GM18861 (cell line): ENCODE measurements at regions not wholly inside any gene's neighbourhood (a gene's known extent, or its start where the extent isn't known, plus 50 kb on each side); places are given as distances from the start of the nearest gene placed in this dataset.
"Not testable (repeated sequence)": the region's sequence is repeated elsewhere in the genome, so short reads cannot be mapped to it uniquely, and the experiment has no call there.

ENCODE experiments used
- ATAC-seq: cut with Tn5 transposase; IDR thresholded peaks from one replicate; pipeline ENCODE4 v1.9.1; 2021; ENCODE audit not compliant: unreplicated experiment

GRCh38 chr6:68575765-68576439 is 59.2 kb upstream of the ADGRB3 start:
- no peak for ATAC-seq

GRCh38 chr6:68572975-68573374 is 62.1 kb upstream of the ADGRB3 start:
- no peak for ATAC-seq

GRCh38 chr6:68572525-68572924 is 62.6 kb upstream of the ADGRB3 start:
- ATAC-seq, result peak; percentile 97

DNA sequence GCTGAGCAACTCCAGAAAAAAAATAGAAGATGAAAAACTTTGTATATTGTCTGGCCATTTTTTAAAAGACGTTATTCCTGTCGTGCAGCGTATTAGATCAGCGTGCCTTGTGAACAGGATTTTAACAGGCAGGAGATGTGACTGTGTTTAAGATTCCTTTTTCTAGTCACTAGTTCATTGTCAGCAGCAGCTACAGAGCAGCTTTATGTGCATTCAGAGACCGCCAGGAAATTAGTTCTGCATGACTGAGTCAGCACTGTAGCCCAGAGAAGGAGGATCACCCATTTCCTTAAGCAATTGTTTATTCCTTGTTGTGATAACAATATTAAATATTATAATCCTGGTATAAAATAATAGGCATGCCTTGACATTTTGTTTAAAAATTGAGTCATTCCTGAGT is 75.4 kb upstream of the ADGRB3 start:
- ATAC-seq, result no peak

- ATAC-seq, result no peak
These were observed 76.0 kb upstream of the ADGRB3 start for GRCh38 chr6:68559070-68559469.

DNA sequence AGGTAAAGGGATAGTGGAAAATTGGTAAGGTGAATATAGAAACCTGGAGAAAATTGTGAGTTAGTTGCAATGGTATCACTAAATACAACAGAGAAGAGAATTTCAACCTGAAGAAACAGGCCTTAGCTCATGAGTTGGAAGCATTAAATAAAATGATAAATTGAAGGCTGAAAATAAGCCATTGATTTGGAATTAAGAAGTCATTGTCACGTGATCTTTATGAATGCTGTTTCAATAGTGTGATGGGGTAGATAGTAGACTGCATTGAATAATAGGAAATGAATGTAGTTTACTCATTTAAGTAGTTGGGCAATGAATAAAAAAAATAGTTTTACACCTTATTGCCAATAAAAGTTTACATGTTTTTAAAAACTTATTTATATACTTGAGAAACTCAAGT is 88.5 kb upstream of the ADGRB3 start:
- no peak for ATAC-seq

DNA sequence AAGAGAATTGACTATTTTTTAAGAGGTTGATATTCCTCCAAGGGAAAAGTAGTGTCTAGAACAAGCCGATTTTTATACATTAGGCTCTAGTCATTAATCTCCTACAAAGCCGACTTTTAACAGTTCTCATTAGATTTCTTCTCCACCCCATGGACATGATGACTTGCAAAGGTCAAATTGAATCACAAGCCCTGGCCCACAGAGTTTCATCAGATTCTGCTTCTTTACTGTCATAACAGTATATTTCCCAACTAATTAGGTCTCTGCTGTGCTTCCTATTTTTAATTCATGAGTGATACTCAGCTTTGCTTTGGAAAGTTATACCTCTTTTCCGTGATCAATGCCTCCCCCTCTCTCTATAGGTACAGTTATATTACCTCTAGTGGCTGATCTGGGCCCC is 90.6 kb upstream of the ADGRB3 start:
- ATAC-seq, result no peak

DNA sequence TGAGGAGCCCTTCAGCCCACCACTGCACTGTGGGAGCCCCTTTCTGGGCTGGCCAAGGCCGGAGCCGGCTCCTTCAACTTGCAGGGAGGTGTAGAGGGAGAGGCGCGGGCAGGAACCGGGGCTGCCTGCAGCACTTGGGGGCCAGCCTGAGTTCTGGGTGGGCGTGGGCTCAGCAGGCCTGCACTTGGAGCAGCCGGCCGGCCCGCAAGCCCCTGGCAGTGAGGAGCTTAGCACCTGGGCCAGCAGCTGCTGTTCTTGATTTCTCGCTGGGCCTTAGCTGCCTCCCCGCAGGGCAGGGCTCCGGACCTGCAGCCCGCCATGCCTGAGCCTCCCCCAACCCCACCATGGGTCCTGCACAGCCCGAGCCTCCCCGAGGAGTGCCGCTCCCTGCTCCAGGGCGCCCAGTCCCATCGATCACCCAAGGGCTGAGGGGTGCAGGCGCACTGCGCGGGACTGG is 101.7 kb upstream of the ADGRB3 start:
- no peak for ATAC-seq

DNA sequence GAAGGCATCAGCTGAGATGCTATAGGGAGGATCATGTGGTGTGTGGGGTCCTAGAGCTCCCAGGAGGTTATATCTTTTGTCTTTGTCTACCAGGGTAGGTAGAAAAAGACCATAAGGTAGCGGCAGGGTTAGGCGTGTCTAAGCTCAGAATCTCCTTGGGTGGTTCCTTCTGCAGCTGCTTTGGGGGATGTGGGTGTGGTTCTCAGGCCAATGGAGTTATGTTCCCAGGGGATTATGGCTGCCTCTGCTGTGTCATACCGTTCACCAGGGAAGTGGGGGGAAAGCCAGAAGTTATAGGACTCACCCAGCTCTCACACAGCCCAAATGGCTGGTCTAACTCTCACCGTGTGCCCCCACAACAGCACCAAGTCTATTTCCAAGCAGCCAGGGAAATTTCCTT is 107.4 kb upstream of the ADGRB3 start:
- no peak for ATAC-seq

DNA sequence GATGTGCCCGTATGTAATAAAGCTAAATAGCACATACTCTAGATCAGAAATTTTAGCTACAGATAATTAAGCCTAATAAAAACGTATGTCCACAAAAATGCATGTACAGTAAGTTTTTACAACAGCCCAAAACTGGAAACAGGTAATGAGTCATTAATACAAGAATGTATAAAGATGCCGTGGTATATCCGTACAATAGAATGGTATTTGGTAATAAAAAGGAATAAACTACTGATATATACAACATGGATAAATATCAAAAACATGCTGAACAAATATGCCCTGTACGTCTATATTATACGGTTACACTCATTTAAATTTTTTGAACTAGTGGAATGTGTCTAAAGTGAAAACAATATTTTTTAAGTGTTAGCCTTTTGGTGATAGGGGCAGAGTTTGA is 128.2 kb upstream of the ADGRB3 start:
- ATAC-seq, result no peak

DNA sequence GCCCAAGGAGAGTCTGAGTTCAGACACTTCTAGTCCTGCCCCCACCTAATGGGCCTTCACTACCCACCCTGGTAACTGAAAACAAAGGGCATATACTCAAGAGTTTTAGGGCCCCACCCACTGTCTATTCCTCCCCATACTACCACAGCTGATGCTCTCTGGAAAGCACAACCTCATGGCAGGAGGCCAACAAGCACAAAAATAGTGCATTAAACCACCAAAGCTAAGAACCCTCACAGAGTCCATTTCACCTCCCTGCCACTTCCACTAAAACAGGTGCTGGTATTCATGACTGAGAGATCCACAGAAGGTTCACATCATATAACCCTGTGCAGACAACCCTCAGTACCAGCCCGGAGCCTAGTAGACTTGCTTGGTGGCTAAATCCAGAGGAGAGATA is 132.1 kb upstream of the ADGRB3 start:
- ATAC-seq, result no peak

DNA sequence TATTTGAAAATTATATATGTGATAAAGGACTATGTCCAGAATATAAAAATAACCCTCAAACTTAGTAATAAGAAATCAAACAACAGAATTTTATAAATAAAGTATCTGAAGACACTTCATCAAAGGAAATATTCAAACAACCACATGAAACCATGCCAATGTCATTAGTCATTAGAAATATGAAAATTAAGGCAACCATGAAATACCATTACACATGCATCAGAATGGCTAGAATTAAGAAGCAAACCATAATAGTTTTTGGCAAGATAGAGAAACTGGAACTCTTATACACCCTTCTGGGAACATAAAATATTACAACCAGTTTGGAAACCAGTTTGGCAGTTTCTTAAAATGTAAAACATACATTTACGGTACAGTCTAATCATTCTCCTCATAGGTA is 137.2 kb upstream of the ADGRB3 start:
- no peak for ATAC-seq

GRCh38 chr6:68494880-68495279 is 140.2 kb upstream of the ADGRB3 start:
- not testable (repeated sequence) for ATAC-seq

DNA sequence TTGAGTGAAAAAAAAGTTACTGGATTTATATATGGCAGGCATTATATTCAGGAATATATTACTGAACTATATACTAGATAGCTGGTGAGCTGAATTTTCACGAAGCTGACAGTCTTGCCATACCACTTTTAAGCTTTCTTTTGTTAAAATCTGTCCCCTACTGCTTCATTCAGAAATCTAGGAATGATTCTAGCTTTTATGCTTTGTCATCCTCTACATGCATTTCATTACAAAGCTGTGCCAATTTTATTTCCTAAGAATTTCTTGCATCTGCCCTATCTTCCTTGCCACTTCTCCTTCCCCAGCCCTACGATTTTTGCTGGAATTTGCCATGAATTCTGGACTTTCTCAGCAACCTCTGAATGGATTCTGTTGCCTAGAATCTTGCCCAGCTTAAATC is 158.5 kb upstream of the ADGRB3 start:
- no peak for ATAC-seq

- ATAC-seq, result no peak
These were observed 161.5 kb upstream of the ADGRB3 start for GRCh38 chr6:68473433-68474210.

GRCh38 chr6:68468244-68468884 is 166.7 kb upstream of the ADGRB3 start:
- ATAC-seq, result no peak

DNA sequence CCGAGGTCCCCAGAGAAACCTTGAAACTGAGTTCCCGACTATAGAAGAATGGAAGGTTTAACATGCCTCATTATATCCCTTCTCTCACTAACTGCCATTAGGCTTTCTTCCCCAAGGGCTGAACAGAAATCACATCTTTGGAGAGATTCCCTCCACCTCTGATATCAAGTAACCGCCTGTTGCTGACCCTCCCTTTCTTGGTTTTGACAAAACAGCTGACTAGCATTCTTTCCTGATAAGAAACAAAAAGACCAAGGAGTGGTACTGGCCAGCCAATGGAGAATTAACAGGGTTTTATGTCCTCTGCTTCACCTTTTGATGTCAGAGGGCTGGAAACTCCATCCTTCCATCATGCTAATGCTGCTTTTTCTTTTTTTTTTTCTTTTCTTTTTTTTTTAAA is 176.6 kb upstream of the ADGRB3 start:
- no peak for ATAC-seq

GRCh38 chr6:68447112-68447511 is 188.0 kb upstream of the ADGRB3 start:
- ATAC-seq, result no peak

DNA sequence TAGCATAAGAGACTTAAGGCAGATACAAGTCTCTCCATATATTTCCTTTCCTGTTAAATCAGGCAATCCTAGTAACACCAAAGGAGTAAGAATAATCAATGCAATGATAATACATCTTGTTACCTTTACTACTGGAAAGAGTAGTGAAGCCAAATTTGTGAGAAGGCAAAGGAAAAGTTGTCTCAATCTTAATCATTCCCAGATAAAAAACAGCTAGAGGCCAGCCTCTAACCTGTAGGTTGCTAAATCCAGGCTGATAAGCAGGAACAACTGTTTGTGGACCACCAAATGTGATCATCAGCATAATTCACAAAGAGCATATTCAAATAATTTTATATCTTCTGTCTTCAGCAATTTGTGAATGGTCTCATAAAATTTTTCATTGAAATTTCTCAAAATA is 189.2 kb upstream of the ADGRB3 start:
- ATAC-seq, result no peak

GRCh38 chr6:68443704-68444103 is 191.4 kb upstream of the ADGRB3 start:
- no peak for ATAC-seq

GRCh38 chr6:68427630-68428029 is 207.5 kb upstream of the ADGRB3 start:
- ATAC-seq, result no peak

DNA sequence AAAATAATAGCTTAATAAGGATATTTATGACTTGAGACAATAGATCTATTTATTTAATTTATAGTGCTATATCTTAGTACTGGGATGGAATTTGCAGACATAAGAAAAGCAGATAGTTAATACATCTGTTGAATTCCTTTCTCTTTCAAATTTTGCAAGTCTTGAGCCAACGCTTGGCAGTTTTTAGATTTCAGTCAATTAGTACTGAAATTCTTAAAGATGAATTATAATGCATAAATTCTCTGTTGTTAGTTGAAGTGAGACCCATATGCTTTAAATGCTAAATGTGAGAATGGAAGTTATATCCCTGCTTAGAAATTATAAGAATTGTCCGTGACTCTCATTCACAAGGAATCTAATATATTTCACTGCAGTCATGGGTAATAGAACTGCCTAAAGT is 225.1 kb upstream of the ADGRB3 start:
- no peak for ATAC-seq
